ENCODE measurements at regions not wholly inside any gene's neighbourhood (a gene's known extent, or its start where the extent isn't known, plus 50 kb on each side); places are given as distances from the start of the nearest gene placed in this dataset.

- Histone ChIP-seq H3K9me3 (ENCODE audit: control insufficient read depth, insufficient read depth, low read depth, low read length) (no peaks in the 10 kb centered on the region), H3K27me3 (ENCODE audit: control insufficient read depth, insufficient read depth, low read length) (peaks cover 36% of the 10 kb centered on the region), H3K27ac (ENCODE audit: low read length) (no peak overlapping the region), H3K36me3 (ENCODE audit: control insufficient read depth, insufficient read depth, low read length) (no peaks in the 10 kb centered on the region), H3K4me1 (ENCODE audit: control insufficient read depth, insufficient read depth, low read length) (no peaks in the 10 kb centered on the region), H3K4me3 (ENCODE audit: low read depth in 2 of 2, low read length in 2 of 2) (no peak overlapping the region)
- intact Hi-C loops (cut with micrococcal nuclease; ENCODE audit: unreplicated experiment), result no loop called here
- in situ Hi-C loops (cut with HindIII; ENCODE audit: low pct_unique_long_range_greater_than_20kb, low sequenced_read_pairs), result no loop called here
- DNase-seq (ENCODE audit: low read depth, low spot score) (no peak), ATAC-seq (no peak)
- ChIA-PET POLR2A (interaction anchor here (0.6 kb wide), 1 partner anchor 85 kb away, joined by 3 read pairs; no protein-coding TSS in a partner anchor), CTCF (no interaction called here)
- no TSS peak for BruUV-seq (replicated peaks)
- no peak for TF ChIP-seq SIN3A (IDR thresholded peaks at IDR 0.05; ENCODE audit: borderline replicate concordance, insufficient read depth, low read depth, low read length)
Measured at GRCh38 chr11:134625151-134625550, 213.1 kb upstream of the B3GAT1 start.

GRCh38 chr11:134624166-134624920 is 212.3 kb upstream of the B3GAT1 start:
- Histone ChIP-seq H3K27ac (ENCODE audit: low read length) (no peak overlapping the region), H3K4me1 (ENCODE audit: control insufficient read depth, insufficient read depth, low read length) (no peaks in the 10 kb centered on the region), H3K36me3 (ENCODE audit: control insufficient read depth, insufficient read depth, low read length) (no peaks in the 10 kb centered on the region), H3K4me3 (ENCODE audit: low read depth in 2 of 2, low read length in 2 of 2) (no peak overlapping the region), H3K27me3 (ENCODE audit: control insufficient read depth, insufficient read depth, low read length) (peaks cover 40% of the 10 kb centered on the region), H3K9me3 (ENCODE audit: control insufficient read depth, insufficient read depth, low read depth, low read length) (no peaks in the 10 kb centered on the region)
- ATAC-seq (no peak), DNase-seq (ENCODE audit: low read depth, low spot score) (no peak)
- POLR2A ChIA-PET, result no interaction called here
- no peak for TF ChIP-seq TCF7L2 (IDR thresholded peaks at IDR 0.05; ENCODE audit: low read depth, low read length)
- no peak for TF ChIP-seq REST (IDR thresholded peaks at IDR 0.05; ENCODE audit: insufficient read depth in 1 of 2, low read depth in 2 of 2, low read length in 1 of 2)
- no peak for TF ChIP-seq SIN3A (IDR thresholded peaks at IDR 0.05; ENCODE audit: borderline replicate concordance, insufficient read depth, low read depth, low read length)
- no peak for TF ChIP-seq POLR2AphosphoS5 (IDR thresholded peaks at IDR 0.05; ENCODE audit: low read depth, low read length)
- TF ChIP-seq CTCF (IDR thresholded peaks at IDR 0.05), result no peak
- in situ Hi-C loops (cut with HindIII; ENCODE audit: low pct_unique_long_range_greater_than_20kb, low sequenced_read_pairs), result no loop called here
- no TSS peak for BruUV-seq (replicated peaks)
- intact Hi-C loops (cut with micrococcal nuclease; ENCODE audit: unreplicated experiment), result no loop called here
- CTCF ChIA-PET, result no interaction called here

- Histone ChIP-seq H3K36me3 (ENCODE audit: control insufficient read depth, insufficient read depth, low read length) (no peaks in the 10 kb centered on the region), H3K4me1 (ENCODE audit: control insufficient read depth, insufficient read depth, low read length) (no peaks in the 10 kb centered on the region), H3K27me3 (ENCODE audit: control insufficient read depth, insufficient read depth, low read length) (peaks cover 40% of the 10 kb centered on the region), H3K4me3 (ENCODE audit: low read depth in 2 of 2, low read length in 2 of 2) (no peak overlapping the region), H3K27ac (ENCODE audit: low read length) (no peak overlapping the region), H3K9me3 (ENCODE audit: control insufficient read depth, insufficient read depth, low read depth, low read length) (no peaks in the 10 kb centered on the region)
- no peak for ATAC-seq
- ChIA-PET CTCF (no interaction called here), POLR2A (no interaction called here)
- intact Hi-C loops (cut with micrococcal nuclease; ENCODE audit: unreplicated experiment) (no loop called here), in situ Hi-C loops (cut with HindIII; ENCODE audit: low pct_unique_long_range_greater_than_20kb, low sequenced_read_pairs) (no loop called here)
- no TSS peak for BruUV-seq (replicated peaks)
- TF ChIP-seq TCF7L2 (IDR thresholded peaks at IDR 0.05; ENCODE audit: low read depth, low read length), result no peak
- no peak for TF ChIP-seq REST (IDR thresholded peaks at IDR 0.05; ENCODE audit: insufficient read depth in 1 of 2, low read depth in 2 of 2, low read length in 1 of 2)
- TF ChIP-seq CTCF (IDR thresholded peaks at IDR 0.05), result no peak
- no peak for TF ChIP-seq POLR2AphosphoS5 (IDR thresholded peaks at IDR 0.05; ENCODE audit: low read depth, low read length)
- no peak for TF ChIP-seq SIN3A (IDR thresholded peaks at IDR 0.05; ENCODE audit: borderline replicate concordance, insufficient read depth, low read depth, low read length)
- DNase-seq (ENCODE audit: low read depth, low spot score), result no peak
Measured at GRCh38 chr11:134623711-134624110, 211.7 kb upstream of the B3GAT1 start.

Measured in Panc1 (cell line).